ENCODE measurements at regions not wholly inside any gene's neighbourhood (a gene's known extent, or its start where the extent isn't known, plus 50 kb on each side); places are given as distances from the start of the nearest gene placed in this dataset.

DNA sequence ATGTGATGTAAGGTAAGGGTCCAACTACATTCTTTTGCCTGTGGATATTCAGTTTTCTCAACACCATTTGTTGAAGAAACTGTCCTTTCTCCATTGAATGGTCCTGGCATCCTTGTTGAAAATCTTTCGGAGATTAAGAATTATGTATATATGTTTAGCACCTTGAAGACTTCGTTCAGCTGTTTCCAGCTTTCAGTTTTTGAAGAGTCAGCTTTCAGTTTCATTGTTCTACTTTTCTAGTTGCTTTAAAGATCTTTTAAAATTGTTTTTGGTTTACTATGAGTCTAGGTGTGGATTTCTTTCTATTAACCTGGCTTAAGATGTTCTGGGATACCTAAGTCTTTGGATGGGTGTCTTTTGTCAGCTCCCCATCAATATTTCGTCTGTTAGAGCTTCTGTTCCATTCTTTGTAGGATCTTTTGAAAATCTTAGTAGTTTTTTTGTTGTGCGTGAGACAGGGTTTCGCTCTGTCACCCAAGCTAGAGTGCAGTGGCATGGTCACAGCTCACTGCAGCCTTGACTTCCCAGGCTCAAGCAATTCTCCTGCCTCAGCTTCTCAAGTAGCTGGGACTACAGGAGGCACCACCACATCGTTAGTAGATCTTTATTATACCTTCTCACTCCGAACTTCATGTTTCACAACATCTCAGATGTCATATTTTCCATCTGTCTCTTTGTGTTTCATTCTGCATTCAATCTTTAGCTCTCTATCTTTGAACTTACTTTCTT lies 353.5 kb upstream of the B3GALT2 start:
- ChIA-PET POLR2A (no interaction called here), CTCF (no interaction called here)
- no peak overlapping the region for H3K4me3 ChIP-seq (ENCODE audit: low read depth, low read length)
- TF ChIP-seq, protein P1, sequence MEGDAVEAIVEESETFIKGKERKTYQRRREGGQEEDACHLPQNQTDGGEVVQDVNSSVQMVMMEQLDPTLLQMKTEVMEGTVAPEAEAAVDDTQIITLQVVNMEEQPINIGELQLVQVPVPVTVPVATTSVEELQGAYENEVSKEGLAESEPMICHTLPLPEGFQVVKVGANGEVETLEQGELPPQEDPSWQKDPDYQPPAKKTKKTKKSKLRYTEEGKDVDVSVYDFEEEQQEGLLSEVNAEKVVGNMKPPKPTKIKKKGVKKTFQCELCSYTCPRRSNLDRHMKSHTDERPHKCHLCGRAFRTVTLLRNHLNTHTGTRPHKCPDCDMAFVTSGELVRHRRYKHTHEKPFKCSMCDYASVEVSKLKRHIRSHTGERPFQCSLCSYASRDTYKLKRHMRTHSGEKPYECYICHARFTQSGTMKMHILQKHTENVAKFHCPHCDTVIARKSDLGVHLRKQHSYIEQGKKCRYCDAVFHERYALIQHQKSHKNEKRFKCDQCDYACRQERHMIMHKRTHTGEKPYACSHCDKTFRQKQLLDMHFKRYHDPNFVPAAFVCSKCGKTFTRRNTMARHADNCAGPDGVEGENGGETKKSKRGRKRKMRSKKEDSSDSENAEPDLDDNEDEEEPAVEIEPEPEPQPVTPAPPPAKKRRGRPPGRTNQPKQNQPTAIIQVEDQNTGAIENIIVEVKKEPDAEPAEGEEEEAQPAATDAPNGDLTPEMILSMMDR (IDR thresholded peaks at IDR 0.05; ENCODE audit: insufficient read depth, low read length, missing control alignments): no peak
- no peak for DNase-seq (ENCODE audit: low read depth, low spot score)

DNA sequence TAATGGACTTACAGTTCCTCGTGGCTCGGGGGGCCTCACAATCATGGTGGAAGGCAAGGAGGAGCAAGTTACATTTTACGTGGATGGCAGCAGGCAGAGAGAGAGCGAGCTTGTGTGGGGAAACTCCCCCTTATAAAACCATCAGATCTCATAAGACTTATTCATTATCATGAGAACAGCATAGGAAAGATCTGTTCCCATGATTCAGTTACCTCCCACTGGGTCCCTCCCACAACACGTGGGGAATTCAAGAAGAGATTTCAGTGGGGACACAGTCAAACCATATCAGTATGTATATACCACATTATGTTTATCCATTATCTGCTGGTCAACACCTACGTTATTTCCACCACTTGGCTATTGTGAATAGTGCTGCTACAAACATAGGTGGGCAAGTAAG lies 352.3 kb upstream of the B3GALT2 start:
- no peak overlapping the region for H3K4me3 ChIP-seq (ENCODE audit: low read depth, low read length)
- TF ChIP-seq, protein P1 (IDR thresholded peaks at IDR 0.05; ENCODE audit: insufficient read depth, low read length, missing control alignments): no peak
- no peak for DNase-seq (ENCODE audit: low read depth, low spot score)
- POLR2A ChIA-PET: no interaction called here
- CTCF ChIA-PET: no interaction called here

DNA sequence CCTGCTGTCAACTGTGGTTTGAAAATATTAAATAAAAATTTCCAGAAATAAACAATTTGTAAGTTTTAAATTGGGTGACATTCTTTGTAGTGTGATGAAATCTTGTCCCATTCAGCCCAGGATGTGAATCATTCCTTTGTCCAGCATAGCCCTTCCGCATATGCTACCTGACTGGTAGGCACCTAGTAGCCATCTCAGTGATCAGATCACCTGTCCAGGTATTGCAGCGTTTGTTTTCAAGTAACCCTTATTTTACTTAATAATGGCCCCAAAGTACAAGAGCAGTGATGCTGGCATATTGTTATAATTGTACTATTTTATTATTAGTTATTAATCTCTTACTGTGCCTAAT lies 351.6 kb upstream of the B3GALT2 start:
- ChIA-PET CTCF (no interaction called here), POLR2A (no interaction called here)
- TF ChIP-seq, protein P1 (IDR thresholded peaks at IDR 0.05; ENCODE audit: insufficient read depth, low read length, missing control alignments): no peak
- H3K4me3 ChIP-seq (ENCODE audit: low read depth, low read length): no peak overlapping the region
- DNase-seq (ENCODE audit: low read depth, low spot score): no peak

DNA sequence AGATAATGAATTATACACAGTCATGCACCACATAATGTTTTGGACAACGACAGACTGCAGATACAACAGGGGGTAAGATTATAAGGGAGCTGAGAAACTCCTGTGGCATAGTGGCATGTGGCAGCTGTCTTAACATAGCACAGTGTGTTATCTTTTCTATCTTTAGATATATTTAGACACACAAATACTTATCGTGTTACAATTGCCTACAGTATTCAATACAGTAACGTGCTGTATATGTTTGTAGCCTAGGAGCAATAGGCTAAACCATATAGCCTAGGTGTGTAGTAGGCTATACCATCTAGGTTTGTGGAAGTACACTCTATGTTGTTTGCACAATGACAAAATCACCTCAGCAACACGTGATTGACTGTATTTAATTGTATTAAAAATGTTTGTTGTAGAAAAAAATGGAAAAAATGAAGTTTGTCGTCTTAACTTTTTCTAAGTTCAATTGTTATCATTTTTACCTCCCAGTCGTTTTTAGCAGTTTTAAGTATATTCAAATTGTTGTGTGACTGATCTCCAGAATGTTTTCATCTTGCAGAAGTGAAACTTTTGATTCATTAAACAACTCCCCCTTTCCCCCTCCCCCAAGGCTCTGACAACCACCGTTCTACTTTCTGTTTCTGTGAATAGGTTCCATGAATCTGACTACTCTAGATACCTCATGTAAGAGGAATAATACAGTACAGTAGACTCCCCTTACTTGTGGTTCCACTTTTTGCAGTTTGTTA lies 351.0 kb upstream of the B3GALT2 start:
- H3K4me3 ChIP-seq (ENCODE audit: low read depth, low read length): no peak overlapping the region
- DNase-seq (ENCODE audit: low read depth, low spot score): no peak
- TF ChIP-seq, protein P1 (IDR thresholded peaks at IDR 0.05; ENCODE audit: insufficient read depth, low read length, missing control alignments): no peak
- POLR2A ChIA-PET: no interaction called here
- CTCF ChIA-PET: no interaction called here

DNA sequence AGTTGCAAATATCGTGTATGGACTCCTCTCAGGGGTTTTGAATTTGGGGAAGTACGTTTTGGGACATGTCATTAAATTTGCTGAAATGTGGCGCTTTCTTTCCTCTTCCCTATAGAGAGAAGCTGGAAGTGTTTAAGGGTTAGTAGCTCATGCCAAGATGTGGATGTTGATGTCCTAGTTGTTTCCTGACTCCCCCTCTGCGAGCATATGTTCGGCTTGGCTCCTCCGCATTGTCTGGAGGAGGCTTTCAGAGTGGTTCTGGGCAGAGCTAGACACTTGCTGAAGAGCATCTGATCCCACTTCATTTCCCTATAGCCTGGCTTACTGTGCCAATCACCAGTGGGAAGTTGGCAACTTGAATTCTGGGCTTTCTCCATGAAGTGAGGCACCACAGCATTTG lies 347.4 kb upstream of the B3GALT2 start:
- TF ChIP-seq, protein P1 (IDR thresholded peaks at IDR 0.05; ENCODE audit: insufficient read depth, low read length, missing control alignments): no peak
- POLR2A ChIA-PET: no interaction called here
- H3K4me3 ChIP-seq (ENCODE audit: low read depth, low read length): no peak overlapping the region
- no peak for DNase-seq (ENCODE audit: low read depth, low spot score)
- CTCF ChIA-PET: no interaction called here

DNA sequence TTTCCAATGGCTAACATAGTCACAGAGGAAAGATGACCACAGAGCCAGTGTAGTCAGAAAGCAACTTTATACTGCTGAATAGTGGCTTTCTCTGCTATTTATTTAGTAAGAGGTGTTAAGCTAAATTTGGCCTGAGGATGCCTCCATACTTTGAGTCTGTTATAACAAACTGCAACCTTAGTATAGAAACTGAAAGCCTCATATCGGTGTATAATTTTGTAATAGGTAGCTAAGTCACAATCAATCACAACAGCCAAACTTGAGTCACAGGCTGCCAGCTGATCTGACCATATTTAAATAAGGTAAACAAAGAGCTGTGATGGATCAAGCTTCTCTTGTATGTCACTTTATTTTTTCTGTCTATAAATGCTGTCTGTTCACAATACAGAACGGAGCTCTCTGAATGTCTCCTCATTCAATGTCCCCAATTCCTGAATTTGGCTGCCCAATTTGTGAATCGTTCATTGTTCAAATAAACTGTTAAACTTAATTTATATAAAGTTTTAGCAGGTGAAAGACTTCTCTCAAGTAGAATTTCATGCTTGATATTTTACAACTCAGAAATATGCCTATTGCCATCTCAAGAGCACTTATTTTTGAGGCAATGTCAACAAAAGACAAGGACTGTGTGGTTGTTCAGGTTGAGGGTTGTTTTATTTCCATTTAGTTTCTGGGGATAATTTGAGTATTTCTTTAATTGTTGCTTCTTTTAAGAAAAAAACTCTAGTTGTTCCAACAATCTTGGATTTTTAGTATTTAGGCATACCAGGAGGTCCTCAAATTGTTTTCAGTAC lies 339.7 kb upstream of the B3GALT2 start:
- ChIA-PET CTCF (no interaction called here), POLR2A (no interaction called here)
- DNase-seq (ENCODE audit: low read depth, low spot score): no peak
- H3K4me3 ChIP-seq (ENCODE audit: low read depth, low read length): no peak overlapping the region
- TF ChIP-seq, protein P1 (IDR thresholded peaks at IDR 0.05; ENCODE audit: insufficient read depth, low read length, missing control alignments): no peak

All from AG04449 (cell line).